Ureter (tissue), 1 donor: ENCODE measurements at regions not wholly inside any gene's neighbourhood (a gene's known extent, or its start where the extent isn't known, plus 50 kb on each side); places are given as distances from the start of the nearest gene placed in this dataset.

ENCODE experiments used
- DNase-seq: peaks from one replicate; pipeline ENCODE4 v3.0.0-alpha.2; 2020; ENCODE audit warnings: low spot score
- donor health status: DM: yes; HTN: yes; CAD: no.

DNA sequence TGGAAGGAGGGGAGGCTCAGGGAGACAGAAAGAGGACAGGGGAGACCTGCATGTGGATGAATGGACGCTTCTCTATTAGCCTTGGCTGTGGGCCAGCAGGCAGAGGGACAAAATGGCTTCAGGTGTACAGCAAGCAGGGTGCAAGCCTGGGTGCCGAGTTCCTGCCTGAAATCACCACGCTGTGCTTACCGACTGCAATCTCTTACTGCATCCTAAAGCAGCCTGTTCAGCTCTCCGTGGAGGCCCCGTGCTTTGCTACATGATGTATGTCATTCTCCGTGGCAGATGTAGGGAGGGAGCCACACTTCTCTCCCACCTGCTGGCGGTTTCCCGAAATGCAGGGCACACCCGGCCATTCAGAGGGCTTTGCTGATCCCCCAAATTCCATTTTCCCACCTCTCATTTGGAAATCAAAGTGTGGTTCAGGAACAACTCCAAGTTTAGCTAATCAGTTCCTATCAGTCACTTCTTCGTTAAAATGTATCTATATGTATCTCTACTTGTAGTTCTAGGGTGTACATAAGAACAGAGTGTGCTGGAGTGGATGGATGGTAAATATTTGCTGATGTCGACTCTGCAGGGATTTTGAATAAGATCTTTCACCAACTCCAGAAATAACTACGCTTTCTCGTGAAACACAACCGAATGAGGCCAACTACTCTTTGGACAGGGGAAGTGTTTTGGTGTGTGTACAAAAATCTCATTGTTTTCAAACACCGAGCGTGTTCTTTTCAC is 122.3 kb upstream of the BACE2 start:
- DNase-seq: no peak

DNA sequence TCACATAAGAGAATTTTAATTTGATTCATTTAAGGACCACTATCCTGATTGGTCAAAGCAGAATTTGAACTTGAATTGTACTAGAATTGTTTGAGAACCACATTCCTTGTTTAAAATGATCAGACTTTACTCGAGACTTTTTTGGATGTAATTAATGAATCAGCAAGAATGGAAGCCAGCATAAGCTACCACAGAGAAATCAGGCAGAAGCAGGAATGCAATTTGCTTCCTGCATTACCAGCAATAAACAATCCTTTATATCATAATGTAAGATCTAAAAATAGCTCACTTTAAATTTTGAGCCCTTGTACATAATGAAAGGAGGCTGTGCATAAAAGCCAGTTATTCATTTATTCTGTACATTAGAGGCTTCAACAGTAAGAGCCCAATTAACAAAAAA is 119.8 kb upstream of the BACE2 start:
- no peak for DNase-seq

DNA sequence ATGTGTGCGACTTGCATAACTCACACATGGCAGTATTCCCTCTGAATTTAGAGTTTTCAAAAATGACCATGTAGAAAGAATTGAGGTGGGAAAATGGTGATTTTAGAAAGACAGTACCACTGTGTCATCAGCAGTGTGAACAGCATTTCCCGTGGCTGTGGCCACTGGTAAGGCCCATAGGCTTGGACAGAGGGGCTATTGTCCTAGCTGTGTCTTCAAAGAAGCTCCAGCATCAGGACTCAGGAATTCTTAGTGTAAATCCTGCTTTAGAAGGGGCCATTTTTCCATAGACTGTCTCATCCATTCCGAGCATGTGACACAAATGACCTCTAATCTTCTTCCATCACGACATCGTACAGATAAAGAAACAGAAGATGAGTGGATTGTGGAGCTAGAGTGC is 119.3 kb upstream of the BACE2 start:
- no peak for DNase-seq

DNA sequence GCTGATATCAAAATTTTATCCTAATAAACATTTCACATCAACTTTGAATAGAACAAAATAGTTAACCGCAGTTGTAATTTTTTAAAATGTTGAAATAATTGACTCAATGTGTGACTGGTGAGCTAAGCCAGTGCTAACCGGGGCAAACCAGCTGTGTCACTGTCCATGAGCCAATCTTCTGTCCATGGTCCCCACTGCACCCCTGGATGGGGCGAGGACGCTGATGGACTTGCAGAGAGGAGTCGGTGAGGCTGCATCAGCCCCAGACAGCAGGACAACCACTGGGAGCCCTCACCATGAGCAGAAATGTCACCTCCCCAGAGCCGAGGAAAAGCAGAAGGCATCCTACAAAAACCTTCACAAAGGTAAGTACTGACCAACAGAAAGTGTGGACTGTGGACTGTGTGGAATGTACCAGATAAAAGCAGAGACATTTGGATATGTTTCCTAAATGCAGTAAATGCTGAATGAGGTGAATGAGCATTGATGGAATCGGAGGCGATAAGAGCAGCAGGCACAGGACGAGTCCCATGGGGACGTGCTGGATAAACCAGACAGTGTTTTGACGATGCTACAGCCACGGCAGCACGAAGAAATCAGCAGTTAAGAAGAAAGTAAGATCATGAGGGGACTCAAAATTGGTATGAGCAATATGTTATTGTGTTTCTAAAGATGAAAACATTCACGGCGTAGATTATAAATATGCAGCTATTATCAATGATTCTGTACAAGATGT is 115.0 kb upstream of the BACE2 start:
- DNase-seq: no peak

DNA sequence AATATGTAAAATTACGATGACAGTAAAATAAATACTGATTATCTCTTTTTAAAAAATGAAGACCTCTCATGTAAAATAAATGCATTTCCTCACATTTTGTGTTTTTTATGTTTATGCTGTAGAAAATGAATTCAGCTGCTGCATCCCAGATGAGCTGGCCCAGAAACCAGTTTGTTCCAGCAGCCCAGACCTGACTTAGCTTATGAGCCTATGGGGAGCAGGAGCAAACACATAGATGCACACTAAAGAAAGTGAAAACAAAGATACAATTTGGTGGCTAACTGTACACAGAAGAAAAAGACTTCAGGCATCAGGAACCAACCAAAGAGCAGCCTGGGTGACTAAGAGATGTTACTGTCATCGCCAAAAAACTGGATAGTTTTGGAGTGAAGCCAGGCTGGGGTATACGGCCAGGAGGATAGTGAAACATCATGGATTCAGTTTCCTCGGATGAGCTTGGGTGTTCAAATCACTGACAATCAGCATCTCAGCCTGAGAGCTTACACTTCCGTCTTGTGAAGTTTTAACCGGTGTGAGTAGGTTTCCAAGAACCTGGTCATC is 113.9 kb upstream of the BACE2 start:
- DNase-seq: no peak

DNA sequence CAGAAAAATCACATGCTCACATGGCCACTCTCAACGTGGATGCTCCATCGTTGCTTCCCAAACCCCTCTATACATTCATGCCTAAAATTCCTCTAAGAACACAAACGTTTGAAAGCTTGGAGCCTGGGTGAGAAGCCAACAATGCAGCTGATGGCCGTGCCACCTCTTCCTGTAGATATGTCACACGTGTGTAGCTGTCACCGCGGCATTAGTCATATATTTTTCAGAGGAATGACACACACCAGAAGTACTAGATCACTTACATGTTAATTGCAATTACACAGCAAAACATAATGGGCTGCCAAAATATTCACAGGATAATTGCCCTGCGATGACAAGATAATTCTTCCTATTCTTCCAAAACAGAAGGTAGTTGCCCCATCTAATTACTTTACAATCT is 112.7 kb upstream of the BACE2 start:
- no peak for DNase-seq

DNA sequence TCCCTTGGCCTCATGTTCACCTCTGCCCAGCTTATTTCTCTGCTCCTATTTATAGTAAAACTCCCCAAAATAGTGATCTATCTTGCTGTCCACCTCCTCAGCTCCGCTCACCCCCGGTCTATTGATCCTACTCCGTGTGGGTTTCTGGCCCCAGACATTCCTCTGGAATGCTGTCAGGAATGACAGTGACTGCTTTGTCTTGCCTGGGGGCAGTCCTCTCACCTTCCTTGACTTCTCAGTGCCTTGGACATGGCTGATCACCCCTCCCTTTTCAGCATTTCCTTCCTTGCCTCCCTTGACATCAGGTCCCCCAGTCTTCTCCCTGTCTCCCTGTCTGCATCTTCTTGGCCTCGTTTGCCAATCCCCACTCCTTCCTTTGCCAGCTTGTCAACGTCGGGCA is 108.1 kb upstream of the BACE2 start:
- no peak for DNase-seq

DNA sequence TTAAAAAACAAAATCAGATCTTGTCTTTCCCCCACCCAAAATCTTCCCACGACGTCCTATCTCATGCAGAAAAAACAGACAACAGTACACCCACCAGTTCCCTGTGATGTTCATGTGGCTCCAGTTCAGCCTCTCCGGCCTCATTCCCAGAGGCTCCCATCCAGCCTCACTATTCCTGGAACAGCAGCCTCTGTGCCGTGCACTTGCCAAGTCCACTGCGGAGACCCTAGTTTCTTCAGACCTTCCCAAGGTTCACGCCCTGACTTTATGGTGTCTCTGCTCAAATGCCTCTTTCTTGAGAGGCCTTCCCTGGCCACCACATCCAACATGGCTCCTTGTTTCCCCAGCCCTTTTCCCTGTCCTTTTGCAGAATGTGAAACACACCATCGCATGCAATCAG is 106.3 kb upstream of the BACE2 start:
- no peak for DNase-seq

DNA sequence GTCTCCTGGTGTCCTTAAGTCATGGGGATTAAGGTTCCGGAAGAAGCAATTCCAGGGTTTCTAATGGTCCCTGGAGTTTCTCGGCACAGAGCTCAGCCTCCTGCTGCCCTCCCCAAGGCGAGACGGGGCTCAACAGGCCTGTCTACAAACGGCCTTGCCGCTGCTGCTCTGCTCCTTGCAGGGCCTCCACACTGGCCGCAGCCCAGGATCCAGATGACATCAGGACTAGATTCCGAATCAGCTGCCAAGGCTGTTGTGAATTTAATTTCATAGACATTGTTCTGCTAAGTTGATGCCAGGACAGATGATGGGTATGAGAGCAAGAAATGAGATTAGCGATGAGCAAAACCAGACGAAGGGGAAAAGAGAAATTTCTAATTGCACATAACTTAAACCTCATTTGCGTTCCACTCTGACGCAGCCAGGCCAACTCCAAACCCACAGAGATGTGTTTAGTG is 103.6 kb upstream of the BACE2 start:
- DNase-seq: no peak

DNA sequence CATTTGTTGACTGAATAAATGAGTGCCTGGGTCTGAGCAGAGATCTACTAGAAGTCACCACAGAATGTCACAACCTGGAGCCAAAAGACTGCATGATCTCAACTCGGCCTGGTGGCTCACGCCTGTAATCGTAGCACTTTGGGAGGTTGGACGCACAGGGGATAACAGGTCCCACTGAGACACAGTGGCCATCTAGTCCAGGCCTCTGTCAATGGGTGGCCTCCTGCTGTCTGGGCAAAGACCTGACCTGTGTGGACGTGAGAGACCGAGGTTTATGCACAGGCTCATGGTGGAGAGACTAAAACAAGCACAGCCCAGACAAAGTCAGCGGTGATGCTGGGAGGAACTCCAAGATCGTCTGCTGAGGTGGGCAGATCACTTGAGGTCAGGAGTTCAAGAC is 103.0 kb upstream of the BACE2 start:
- DNase-seq: no peak

DNA sequence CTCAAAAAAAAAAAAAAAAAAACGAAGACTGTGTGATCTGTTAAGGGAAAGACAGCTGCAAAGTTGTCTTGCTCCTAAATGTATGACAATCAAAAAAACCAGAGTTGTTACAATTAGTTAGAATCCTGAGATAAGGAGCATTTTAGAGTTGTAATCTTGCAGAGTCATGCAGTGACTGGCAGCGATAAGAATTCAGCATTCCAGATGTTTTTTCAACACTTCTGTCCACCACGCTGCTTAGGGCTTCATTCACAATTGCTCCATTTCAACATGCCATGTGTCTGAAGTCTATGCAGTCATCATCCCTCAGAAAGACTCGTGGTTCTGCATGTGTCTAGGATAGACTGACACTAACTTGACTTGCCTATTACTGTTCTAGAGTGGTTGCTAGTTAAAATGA is 102.4 kb upstream of the BACE2 start:
- DNase-seq: no peak

DNA sequence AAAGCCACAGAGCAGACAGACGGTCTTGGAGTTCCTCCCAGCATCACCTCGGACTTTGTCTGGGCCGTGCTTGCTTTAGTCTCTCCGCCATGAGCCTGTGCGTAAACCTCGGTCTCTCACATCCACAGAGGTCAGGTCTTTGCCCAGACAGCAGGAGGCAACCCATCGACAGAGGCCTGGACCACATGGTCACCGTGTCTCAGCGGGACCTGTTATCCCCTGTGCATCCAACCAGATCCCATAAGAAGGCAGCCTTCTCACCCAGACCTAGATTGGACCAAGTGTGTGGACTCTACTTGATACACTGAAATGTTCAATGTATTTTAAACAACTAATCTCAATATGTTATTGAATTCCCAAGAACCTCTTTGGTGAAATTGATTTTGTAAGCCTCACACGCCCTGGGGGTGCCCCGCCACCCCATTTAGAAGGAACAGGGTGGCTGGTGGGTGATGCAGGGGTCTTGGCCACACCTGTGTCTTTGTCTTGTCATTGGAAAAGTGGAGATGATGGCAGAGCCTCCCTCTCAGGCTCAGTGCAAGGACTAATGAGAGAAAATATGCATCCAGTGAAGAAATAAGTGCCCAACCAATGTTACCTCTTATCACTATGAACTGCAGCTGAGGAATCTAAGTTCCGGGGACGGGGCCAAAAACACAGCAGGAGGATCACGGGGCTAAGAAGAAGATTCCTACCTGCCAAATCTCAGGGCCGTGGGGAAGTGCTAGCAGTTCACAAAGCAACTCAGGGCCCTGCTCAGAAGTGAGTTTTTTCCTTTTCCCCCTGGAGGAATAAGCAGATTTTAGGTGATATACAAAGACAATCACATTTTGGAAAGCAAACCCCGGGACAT is 101.6 kb upstream of the BACE2 start:
- DNase-seq: no peak

DNA sequence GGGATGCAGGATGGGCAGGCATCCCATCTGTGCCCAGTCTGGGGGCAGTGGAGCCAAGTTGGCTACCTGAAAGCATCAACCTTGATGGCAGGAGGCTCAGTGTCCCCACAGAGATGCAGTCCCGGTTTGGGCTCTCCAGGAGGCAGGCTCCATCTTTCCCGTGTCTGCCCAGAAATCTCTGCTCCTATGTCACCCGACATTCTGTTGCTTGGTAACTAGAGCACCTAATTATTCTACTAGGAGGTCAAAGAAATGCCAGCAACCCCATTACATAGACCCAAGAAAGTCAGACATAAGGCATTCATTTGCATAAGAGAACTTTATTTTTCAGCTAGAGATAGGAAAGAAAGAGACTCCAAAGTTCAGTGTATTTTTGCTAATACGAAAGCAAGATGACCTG is 100.3 kb upstream of the BACE2 start:
- no peak for DNase-seq

DNA sequence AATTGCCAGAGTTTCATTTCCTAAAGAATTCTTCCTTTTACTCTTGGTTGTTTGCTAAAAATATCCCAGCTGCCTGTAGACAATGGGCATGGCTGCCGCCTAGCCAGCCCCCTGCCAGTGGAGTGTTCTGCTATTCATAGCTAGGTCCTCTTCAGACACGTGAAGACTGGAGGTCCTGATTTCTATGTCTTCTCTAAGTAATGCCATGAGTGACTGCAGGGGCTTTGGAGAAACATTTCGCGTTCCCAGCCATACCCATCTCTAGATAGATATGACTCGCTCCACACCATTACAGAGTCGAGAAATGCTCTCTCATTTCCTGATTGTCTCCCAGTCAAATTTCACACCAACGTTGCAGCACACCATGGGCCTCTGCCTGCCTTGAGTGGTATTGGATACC is 99.5 kb upstream of the BACE2 start:
- DNase-seq: no peak

DNA sequence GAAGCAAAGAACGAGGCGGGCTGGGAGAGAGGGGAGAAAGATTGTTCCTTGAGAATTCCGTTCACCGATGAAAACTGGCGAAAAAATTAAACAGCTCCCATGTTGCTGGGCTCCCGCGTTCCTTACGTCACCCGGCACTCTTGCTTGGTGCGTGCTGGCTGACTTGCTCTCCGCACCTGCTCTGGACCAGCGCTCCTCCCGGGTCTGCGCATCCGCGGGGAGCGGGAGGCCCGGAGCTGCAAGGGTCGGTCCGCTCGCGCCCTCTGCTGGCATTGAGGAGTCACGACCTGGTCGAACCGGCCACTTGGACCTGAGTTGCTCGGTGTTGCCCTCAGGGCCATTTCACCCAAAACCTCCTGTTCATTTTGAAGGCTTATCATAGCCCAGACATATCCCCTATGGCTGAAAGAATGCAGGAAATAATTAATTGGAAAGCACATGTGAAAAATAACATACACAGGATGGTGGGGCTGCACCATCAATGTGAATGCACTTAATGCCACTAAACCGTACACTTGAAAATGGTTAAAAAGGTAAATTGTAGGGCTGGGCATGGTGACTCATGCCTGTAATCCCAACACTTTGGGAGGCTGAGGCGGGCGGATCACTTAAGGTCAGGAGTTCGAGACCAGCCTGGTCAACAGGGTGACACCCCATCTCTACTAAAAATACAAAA is 98.9 kb upstream of the BACE2 start:
- DNase-seq: peak; percentile 74

DNA sequence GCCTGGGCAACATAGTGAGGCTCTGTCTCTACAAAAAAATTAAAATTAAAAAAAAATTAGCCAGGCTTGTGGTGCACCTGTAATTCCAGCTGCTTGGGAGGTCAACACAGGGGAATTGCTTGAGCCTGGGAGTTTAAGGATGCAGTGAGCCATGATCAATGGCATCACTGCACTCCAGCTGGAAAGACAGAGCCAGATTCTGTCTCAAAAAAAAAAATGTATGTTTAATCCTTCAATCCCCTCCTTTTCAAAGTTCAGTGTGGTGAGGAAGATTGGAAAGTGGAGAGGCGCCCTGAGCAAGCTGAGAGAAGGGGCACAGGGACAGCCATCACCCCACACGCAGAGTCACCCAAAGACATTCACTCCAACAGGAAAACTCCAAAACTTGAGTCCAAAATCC is 97.7 kb upstream of the BACE2 start:
- no peak for DNase-seq

DNA sequence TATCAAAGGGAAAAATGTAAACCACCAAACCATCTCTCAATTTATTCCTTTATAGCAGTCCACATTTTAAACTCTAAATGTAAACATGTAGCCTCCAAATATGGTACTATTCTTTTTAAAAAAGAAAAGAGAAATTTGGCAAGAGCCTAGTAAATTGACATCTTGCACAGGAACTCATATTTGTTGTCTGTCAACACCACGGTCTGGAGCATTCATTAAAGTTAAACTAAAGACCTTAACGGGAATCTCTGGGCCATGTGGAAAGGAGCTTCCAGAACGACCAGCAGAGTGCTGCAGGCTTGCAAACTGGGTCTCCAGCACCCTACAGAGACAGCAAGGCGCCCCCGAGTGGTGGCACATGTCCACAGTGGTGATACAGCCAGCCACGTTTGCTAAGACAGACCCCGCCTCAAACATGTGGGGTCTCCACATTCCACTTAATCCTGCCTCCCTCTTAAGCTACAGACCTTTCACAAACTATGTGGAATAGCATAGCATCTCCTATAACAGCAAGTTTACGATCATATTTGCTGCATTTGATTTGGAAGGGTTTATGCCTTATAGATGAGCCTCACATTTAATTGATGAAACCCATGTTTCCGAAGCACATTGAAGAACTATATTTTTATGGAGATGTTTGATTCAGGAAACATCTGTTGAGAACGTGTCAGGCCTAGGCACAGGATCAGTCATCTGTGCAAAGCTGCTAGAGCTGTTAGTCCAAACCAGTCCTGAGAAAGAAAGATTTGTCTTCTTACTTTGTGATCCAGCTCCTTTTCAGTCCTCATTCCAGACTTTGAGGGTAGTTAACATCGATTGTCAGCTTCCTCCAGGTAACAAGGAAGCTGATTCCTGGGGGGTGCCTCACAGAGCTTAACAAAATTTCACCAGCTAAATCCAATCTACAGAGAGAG is 96.4 kb upstream of the BACE2 start:
- no peak for DNase-seq

DNA sequence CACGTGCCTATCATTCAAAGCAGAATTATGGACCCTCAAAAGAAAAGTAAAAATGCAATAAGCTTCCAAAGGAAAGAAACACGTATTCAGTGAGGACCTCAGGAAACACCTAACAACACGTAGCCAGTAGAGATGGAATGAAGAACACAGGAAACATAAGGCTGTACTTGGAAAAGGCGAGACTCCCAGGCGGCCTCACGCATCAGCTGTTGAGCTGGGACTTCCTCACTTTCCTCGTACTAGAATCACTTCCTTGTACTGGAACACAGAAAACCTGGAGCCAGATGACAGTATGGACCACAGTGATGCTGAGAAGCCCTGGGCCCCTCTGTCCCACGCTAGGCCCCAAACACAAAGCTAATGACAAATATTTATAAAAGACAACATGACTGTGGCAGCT is 94.4 kb upstream of the BACE2 start:
- DNase-seq: no peak

DNA sequence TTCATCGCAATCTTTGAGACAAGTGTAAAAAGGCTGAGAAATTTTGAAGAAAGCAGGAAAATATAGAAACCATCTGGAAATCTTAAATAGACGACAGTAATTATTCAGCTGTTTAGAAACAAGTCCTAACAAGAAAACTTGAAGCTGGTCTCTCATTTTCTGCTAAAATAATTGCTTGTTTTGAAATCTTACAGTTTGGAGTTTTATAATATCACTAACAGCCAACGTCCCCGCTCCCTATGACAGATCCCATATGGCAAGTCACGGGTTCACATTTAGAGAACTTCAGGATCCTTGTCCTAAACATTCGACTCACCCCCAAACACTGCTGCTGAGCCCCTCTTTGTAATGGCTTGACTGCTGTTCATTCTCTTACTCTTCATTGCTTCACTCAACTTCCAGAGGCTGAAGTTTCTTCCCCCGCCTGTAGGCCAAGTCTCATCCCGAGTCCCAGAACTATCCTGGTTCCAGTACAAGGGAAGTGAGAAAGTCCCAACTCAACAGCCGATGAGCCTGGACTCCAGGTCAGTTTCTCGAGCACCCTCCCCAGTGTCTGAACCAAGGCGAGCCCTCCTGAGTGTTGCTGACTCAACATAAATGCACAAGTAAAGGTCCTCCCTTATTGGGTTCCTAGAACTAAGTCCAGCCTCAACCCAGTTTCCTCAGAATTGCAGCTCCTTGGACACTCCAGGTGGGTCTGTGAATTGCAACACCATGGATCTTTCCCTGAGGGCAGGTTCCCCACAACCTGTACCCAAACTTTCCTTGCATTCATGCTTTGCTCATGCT is 93.4 kb upstream of the BACE2 start:
- no peak for DNase-seq

DNA sequence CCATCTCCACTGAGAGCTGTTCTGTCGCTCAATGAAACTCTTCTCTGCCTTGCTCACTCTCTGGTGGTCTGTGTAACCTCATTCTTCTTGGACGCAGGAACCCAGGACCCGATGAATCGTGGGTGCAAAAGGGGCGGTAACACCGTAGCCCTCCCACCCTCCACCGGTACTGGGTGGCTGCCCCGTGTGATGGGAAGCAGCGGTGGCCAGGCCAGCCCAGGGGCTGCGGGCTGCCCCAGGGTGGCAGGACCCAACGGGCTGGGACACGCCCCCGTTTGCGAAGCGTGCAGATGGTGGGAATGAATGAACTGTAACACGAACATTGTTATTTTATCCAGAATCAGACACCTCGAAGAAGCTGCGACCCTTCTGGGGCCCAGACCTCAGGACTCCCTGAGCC is 92.3 kb upstream of the BACE2 start:
- DNase-seq: no peak
